H9 (cell line): ENCODE measurements at regions not wholly inside any gene's neighbourhood (a gene's known extent, or its start where the extent isn't known, plus 50 kb on each side); places are given as distances from the start of the nearest gene placed in this dataset.

Experiments used
- DNase-seq: peaks from one replicate; pipeline ENCODE4 v3.0.0-alpha.2; 2017
- H2AFZ ChIP-seq: one replicate; pipeline ENCODE4 v1.6.1; 2013; ENCODE audit warnings: mild to moderate bottlenecking, low read length, control low read depth, moderate library complexity
- H2AK5ac ChIP-seq: 2 replicates; pipeline ENCODE4 v1.6.1; 2013; ENCODE audit warnings: low read length, control low read depth, mixed read lengths; ENCODE audit not compliant: insufficient read length
- H2BK120ac ChIP-seq: one replicate; pipeline ENCODE4 v1.6.1; 2013; ENCODE audit warnings: low read depth, mild to moderate bottlenecking, low read length, control low read depth, inconsistent platforms; ENCODE audit not compliant: poor library complexity, severe bottlenecking
- H2BK12ac ChIP-seq: 2 replicates; pipeline ENCODE4 v1.6.1; 2013; ENCODE audit warnings: low read length, control low read depth, mixed read lengths, low read depth; ENCODE audit not compliant: insufficient read length
- H2BK15ac ChIP-seq: 2 replicates; pipeline ENCODE4 v1.6.1; 2013; ENCODE audit warnings: low read depth, low read length, control low read depth
- H2BK20ac ChIP-seq: one replicate; pipeline ENCODE4 v1.6.1; 2013; ENCODE audit warnings: low read depth, mild to moderate bottlenecking, low read length, control low read depth, inconsistent platforms; ENCODE audit not compliant: poor library complexity, severe bottlenecking
- H2BK5ac ChIP-seq: 2 replicates; pipeline ENCODE4 v1.6.1; 2013; ENCODE audit warnings: low read length, control low read depth, mixed read lengths; ENCODE audit not compliant: insufficient read length
- H3K14ac ChIP-seq: 2 replicates; pipeline ENCODE4 v1.6.1; 2013; ENCODE audit warnings: low read length, control low read depth; ENCODE audit not compliant: insufficient read depth
- H3K18ac ChIP-seq: 2 replicates; pipeline ENCODE4 v1.6.1; 2013; ENCODE audit warnings: low read depth, mild to moderate bottlenecking, mixed read lengths, low read length, control low read depth; ENCODE audit not compliant: insufficient read length
- H3K23ac ChIP-seq: 2 replicates; pipeline ENCODE4 v1.6.1; 2013; ENCODE audit warnings: low read length, control low read depth, mixed read lengths, low read depth; ENCODE audit not compliant: insufficient read length
- H3K23me2 ChIP-seq: 2 replicates; pipeline ENCODE4 v1.6.1; 2013; ENCODE audit warnings: low read depth, mild to moderate bottlenecking, mixed read lengths, low read length, control low read depth; ENCODE audit not compliant: insufficient read length, poor library complexity, severe bottlenecking
- H3K27ac ChIP-seq: 2 replicates; pipeline ENCODE4 v1.5.1; 2013; ENCODE audit warnings: low read length, control low read depth, mixed read lengths, low read depth; ENCODE audit not compliant: insufficient read length
- H3K27me3 ChIP-seq: 2 replicates; pipeline ENCODE4 v1.6.1; 2013; ENCODE audit warnings: low read length, control low read depth, inconsistent platforms; ENCODE audit not compliant: insufficient read depth
- H3K4ac ChIP-seq: 2 replicates; pipeline ENCODE4 v1.6.1; 2013; ENCODE audit warnings: low read depth, mild to moderate bottlenecking, control low read depth, inconsistent platforms, low read length, moderate library complexity
- H3K4me1 ChIP-seq: 2 replicates; pipeline ENCODE4 v1.6.1; 2013; ENCODE audit warnings: low read length, control low read depth, inconsistent platforms; ENCODE audit not compliant: insufficient read depth
- H3K4me2 ChIP-seq: 2 replicates; pipeline ENCODE4 v1.6.1; 2013; ENCODE audit warnings: low read length, control low read depth, mixed read lengths; ENCODE audit not compliant: insufficient read length, insufficient read depth
- H3K56ac ChIP-seq: 2 replicates; pipeline ENCODE4 v1.6.1; 2013; ENCODE audit warnings: low read depth, mild to moderate bottlenecking, mixed read lengths, low read length, control low read depth; ENCODE audit not compliant: insufficient read length
- H3K79me1 ChIP-seq: 2 replicates; pipeline ENCODE4 v1.6.1; 2013; ENCODE audit warnings: low read depth, mild to moderate bottlenecking, moderate library complexity, low read length, control low read depth, inconsistent platforms; ENCODE audit not compliant: insufficient read depth, poor library complexity, severe bottlenecking
- H3K79me2 ChIP-seq: 2 replicates; pipeline ENCODE4 v1.6.1; 2013; ENCODE audit warnings: low read length, control low read depth, inconsistent platforms; ENCODE audit not compliant: insufficient read depth
- H3K9ac ChIP-seq: 2 replicates; pipeline ENCODE4 v1.6.1; 2013; ENCODE audit warnings: low read length, control low read depth, mixed read lengths; ENCODE audit not compliant: insufficient read length; ENCODE audit errors: extremely low read depth
- H3K9me3 ChIP-seq: one replicate; pipeline ENCODE4 v1.6.1; 2013; ENCODE audit warnings: low read depth, low read length, inconsistent platforms; ENCODE audit not compliant: control insufficient read depth
- H3T11ph ChIP-seq: one replicate; pipeline ENCODE4 v1.6.1; 2013; ENCODE audit warnings: mild to moderate bottlenecking, low read length, control low read depth, inconsistent platforms
- H4K20me1 ChIP-seq: one replicate; pipeline ENCODE4 v1.6.1; 2013; ENCODE audit not compliant: control insufficient read depth, insufficient read length, insufficient read depth
- H4K5ac ChIP-seq: 2 replicates; pipeline ENCODE4 v1.6.1; 2013; ENCODE audit warnings: low read depth, mild to moderate bottlenecking, mixed read lengths, low read length, control low read depth; ENCODE audit not compliant: insufficient read length
- H4K8ac ChIP-seq: replicated peaks from 2 replicates; pipeline ENCODE4 v1.6.1; 2013; ENCODE audit warnings: low read length, control low read depth, mixed read lengths, low read depth; ENCODE audit not compliant: insufficient read length
- H4K91ac ChIP-seq: 2 replicates; pipeline ENCODE4 v1.6.1; 2013; ENCODE audit warnings: low read depth, mild to moderate bottlenecking, moderate library complexity, mixed read lengths, low read length, control low read depth; ENCODE audit not compliant: insufficient read length
- H3K27ac Mint-ChIP-seq, 3 experiments: 2 replicates in 2 of 3; 3 replicates in 1 of 3; pipeline ENCODE4 v1.8.0; 2020 to 2021; ENCODE audit warnings: mixed read lengths in 3 of 3, mild to moderate bottlenecking in 1 of 3, moderate library complexity in 1 of 3
- H3K27me3 Mint-ChIP-seq: 2 replicates; pipeline ENCODE4 v1.8.0; 2021; ENCODE audit warnings: low read depth, mild to moderate bottlenecking, moderate library complexity, mixed read lengths
- H3K36me3 Mint-ChIP-seq, 3 experiments: 2 replicates in 2 of 3; 3 replicates in 1 of 3; pipeline ENCODE4 v1.8.0; 2020 to 2021; ENCODE audit warnings: low read depth in 3 of 3, mixed read lengths in 3 of 3; ENCODE audit not compliant: insufficient read depth in 1 of 3
- H3K4me1 Mint-ChIP-seq, 2 experiments: 2 replicates each; pipeline ENCODE4 v1.8.0; 2020; ENCODE audit warnings: mixed read lengths in 2 of 2
- H3K4me3 Mint-ChIP-seq, 2 experiments: 2 replicates in 1 of 2; 3 replicates in 1 of 2; pipeline ENCODE4 v1.8.0; 2020 to 2021; ENCODE audit warnings: mild to moderate bottlenecking in 2 of 2, mixed read lengths in 2 of 2, moderate library complexity in 1 of 2
- H3K9me3 Mint-ChIP-seq, 2 experiments: 2 replicates in 1 of 2; 3 replicates in 1 of 2; pipeline ENCODE4 v1.8.0; 2020; ENCODE audit warnings: mild to moderate bottlenecking in 2 of 2, mixed read lengths in 2 of 2, moderate library complexity in 1 of 2
- CTCF ChIP-seq: fragments of 200-600 bp; sonication (generic); conservative IDR thresholded peaks from 3 replicates; pipeline ENCODE4 v1.8.0; 2021; ENCODE audit warnings: antibody characterized with exemption, mild to moderate bottlenecking
- WGBS: extraction: QIAGEN DNeasy Blood & Tissue Kit; methylation state at CpG from one replicate; pipeline ENCODE4 v1.1.7; 2013; ENCODE audit warnings: missing lambda C conversion rate, low lambda C conversion rate, mixed read lengths; ENCODE audit not compliant: insufficient read length; ENCODE audit errors: extremely low coverage; 5-methylcytosine and 5-hydroxymethylcytosine counted together

DNA sequence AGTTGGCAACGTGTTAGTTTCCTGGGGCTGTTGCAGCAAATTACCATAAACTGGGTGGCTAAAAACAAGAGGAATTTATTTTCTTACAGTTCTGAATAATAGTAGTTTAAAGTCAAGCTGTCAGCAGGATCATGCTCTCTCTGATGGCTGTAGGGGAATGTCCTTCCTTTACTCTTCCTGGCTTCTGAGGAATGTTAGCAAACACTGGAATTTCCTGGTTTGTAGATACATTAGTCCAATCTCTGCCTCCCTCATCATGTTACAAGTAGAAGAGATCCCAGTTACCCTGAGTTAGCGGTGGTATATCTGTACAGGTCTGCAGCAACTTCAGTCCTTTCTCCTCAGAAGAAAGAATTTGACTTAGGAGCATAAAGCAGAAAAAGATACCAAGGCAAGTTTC is 2249.1 kb downstream of the NCAM2 start:
- WGBS = no CpG with 5 or more reads among the region's 2 CpGs
- no peaks in the 10 kb centered on the region for H3K9me3 ChIP-seq
- no peak overlapping the region for H3K9ac ChIP-seq
- H2BK5ac ChIP-seq = no peak overlapping the region
- H3K9me3 Mint-ChIP-seq = no peaks in the 10 kb centered on the region
- H3K23me2 ChIP-seq = no peaks in the 10 kb centered on the region
- H4K20me1 ChIP-seq = no peaks in the 10 kb centered on the region
- no peaks in the 10 kb centered on the region for H3K79me1 ChIP-seq
- no peak overlapping the region for H2BK20ac ChIP-seq
- TF ChIP-seq CTCF = no peak
- no peak overlapping the region for H2BK12ac ChIP-seq
- H3K14ac ChIP-seq = no peak overlapping the region
- no peaks in the 10 kb centered on the region for H3K79me2 ChIP-seq
- peak overlapping the region in 1 of 3 experiments; percentile 8; a peak in 1 of 7 replicates for H3K27ac Mint-ChIP-seq
- DNase-seq = no peak
- 0 out of 2 replicates have a peak, but pooled peaks cover 2% of the 10 kb centered on the region for H3K4me1 ChIP-seq
- H3K36me3 Mint-ChIP-seq = no peaks in the 10 kb centered on the region
- H4K5ac ChIP-seq = no peak overlapping the region
- H2BK15ac ChIP-seq = no peak overlapping the region
- H3T11ph ChIP-seq = no peak overlapping the region
- no peaks in the 10 kb centered on the region for H3K27me3 Mint-ChIP-seq
- no peaks in the 10 kb centered on the region for H3K27me3 ChIP-seq
- H3K4me1 Mint-ChIP-seq = peaks cover 8 to 13% of the 10 kb centered on the region in 2 experiments
- H3K56ac ChIP-seq = no peak overlapping the region
- H3K4me2 ChIP-seq = no peak overlapping the region
- H3K4me3 Mint-ChIP-seq = no peak overlapping the region
- H2BK120ac ChIP-seq = no peak overlapping the region
- H3K4ac ChIP-seq = no peak overlapping the region
- H2AK5ac ChIP-seq = no peak overlapping the region
- no peak overlapping the region for H4K91ac ChIP-seq
- H4K8ac ChIP-seq = no peak overlapping the region
- no peak overlapping the region for H3K18ac ChIP-seq
- H2AFZ ChIP-seq = no peak overlapping the region
- H3K23ac ChIP-seq = no peak overlapping the region
- H3K27ac ChIP-seq = no peak overlapping the region
